Prostate gland (tissue), 2 donors: ENCODE measurements at regions not wholly inside any gene's neighbourhood (a gene's known extent, or its start where the extent isn't known, plus 50 kb on each side); places are given as distances from the start of the nearest gene placed in this dataset.

Experiments used
- POLR2A ChIP-seq: fragments of 450-650 bp; IDR thresholded peaks from one replicate; pipeline ENCODE4 v1.6.1; 2016; ENCODE audit warnings: antibody characterized with exemption, mild to moderate bottlenecking
- POLR2AphosphoS5 ChIP-seq: sonication (generic); formaldehyde crosslinking; IDR thresholded peaks from one replicate; pipeline ENCODE4 v1.6.1; 2017; ENCODE audit warnings: antibody characterized with exemption
- TF ChIP-seq, protein P1 (sequence below), 4 experiments: fragments of 200-600 bp in 2 of 4; fragments of 450-650 bp in 2 of 4; sonication (generic) in 2 of 4; IDR thresholded peaks; 1 replicate in 3 of 4; 2 replicates in 1 of 4; pipeline ENCODE4 v1.5.1; 2016 to 2019; ENCODE audit warnings: antibody characterized with exemption in 4 of 4, mild to moderate bottlenecking in 2 of 4, moderate library complexity in 2 of 4

DNA sequence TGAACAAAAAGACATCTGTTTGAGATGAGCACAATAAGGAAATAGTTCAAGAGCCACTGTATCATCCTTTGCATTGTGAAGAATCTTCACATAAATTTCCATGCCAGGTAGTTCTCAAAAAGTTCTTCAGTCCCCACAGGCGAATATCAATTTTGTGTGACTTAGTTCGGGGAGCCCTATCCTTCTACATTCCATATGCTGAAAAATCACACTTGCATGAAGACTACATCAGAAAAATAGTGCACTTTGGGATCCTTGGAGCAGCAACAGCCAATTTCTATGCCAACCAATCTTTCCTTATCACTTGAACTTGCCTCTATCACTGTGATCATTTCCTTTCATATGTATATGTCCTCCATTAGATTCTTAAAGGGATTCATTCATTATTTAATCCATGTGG lies 830.6 kb upstream of the POU3F3 start:
- no peak for TF ChIP-seq POLR2A
- TF ChIP-seq, protein P1, sequence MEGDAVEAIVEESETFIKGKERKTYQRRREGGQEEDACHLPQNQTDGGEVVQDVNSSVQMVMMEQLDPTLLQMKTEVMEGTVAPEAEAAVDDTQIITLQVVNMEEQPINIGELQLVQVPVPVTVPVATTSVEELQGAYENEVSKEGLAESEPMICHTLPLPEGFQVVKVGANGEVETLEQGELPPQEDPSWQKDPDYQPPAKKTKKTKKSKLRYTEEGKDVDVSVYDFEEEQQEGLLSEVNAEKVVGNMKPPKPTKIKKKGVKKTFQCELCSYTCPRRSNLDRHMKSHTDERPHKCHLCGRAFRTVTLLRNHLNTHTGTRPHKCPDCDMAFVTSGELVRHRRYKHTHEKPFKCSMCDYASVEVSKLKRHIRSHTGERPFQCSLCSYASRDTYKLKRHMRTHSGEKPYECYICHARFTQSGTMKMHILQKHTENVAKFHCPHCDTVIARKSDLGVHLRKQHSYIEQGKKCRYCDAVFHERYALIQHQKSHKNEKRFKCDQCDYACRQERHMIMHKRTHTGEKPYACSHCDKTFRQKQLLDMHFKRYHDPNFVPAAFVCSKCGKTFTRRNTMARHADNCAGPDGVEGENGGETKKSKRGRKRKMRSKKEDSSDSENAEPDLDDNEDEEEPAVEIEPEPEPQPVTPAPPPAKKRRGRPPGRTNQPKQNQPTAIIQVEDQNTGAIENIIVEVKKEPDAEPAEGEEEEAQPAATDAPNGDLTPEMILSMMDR (IDR thresholded peaks at IDR 0.05): no peak
- no peak for TF ChIP-seq POLR2AphosphoS5
